Type B pancreatic cell (in vitro differentiated cells): ENCODE measurements at regions not wholly inside any gene's neighbourhood (a gene's known extent, or its start where the extent isn't known, plus 50 kb on each side); places are given as distances from the start of the nearest gene placed in this dataset.

Source experiments
- DNase-seq: peaks from one replicate; pipeline ENCODE4 v3.0.0; 2021; ENCODE audit warnings: mixed read lengths; ENCODE audit not compliant: unreplicated experiment; ENCODE audit errors: extremely low spot score
- H3K27ac Mint-ChIP-seq: 2 replicates; pipeline ENCODE4 v1.8.0; 2021; ENCODE audit warnings: mild to moderate bottlenecking, mixed read lengths
- H3K27me3 Mint-ChIP-seq: 2 replicates; pipeline ENCODE4 v1.8.0; 2021; ENCODE audit warnings: mixed read lengths
- H3K36me3 Mint-ChIP-seq: 2 replicates; pipeline ENCODE4 v1.8.0; 2021; ENCODE audit warnings: mixed read lengths
- H3K4me1 Mint-ChIP-seq: one replicate; pipeline ENCODE4 v1.8.0; 2021; ENCODE audit warnings: mixed read lengths; ENCODE audit not compliant: unreplicated experiment
- H3K4me3 Mint-ChIP-seq: 2 replicates; pipeline ENCODE4 v1.8.0; 2021; ENCODE audit warnings: mild to moderate bottlenecking, mixed read lengths
- H3K9me3 Mint-ChIP-seq: 2 replicates; pipeline ENCODE4 v1.8.0; 2021; ENCODE audit warnings: mixed read lengths
- TF ChIP-seq, protein P1 (sequence below): fragments of 200-600 bp; sonication (generic); conservative IDR thresholded peaks from 2 replicates; pipeline ENCODE4 v1.5.0; 2021; ENCODE audit warnings: antibody characterized with exemption, mild to moderate bottlenecking

DNA sequence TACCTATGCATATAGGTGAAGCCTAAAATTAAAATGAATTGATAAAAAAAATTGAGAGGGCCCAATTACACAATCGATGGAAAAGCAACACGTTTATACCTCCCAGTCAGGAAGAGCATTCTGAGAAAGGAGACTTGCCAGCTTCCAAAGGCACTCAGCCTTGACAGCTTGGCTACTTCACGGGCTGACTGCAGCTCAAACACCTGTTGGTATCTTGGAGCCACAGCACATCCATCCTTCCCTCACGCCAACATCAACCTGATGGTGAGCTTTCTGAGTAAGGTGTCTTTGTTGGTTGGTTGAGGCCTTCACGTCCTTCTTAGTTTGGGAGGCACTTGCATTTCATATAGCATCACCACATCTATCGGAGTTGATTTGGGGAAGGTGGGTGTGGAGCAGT, 598.9 kb upstream of the DIPK2B start:
- no peaks in the 10 kb centered on the region for H3K27me3 Mint-ChIP-seq
- peaks cover 8% of the 10 kb centered on the region for H3K4me1 Mint-ChIP-seq
- no peak overlapping the region for H3K27ac Mint-ChIP-seq
- peaks cover 4% of the 10 kb centered on the region for H3K9me3 Mint-ChIP-seq
- TF ChIP-seq, protein P1, sequence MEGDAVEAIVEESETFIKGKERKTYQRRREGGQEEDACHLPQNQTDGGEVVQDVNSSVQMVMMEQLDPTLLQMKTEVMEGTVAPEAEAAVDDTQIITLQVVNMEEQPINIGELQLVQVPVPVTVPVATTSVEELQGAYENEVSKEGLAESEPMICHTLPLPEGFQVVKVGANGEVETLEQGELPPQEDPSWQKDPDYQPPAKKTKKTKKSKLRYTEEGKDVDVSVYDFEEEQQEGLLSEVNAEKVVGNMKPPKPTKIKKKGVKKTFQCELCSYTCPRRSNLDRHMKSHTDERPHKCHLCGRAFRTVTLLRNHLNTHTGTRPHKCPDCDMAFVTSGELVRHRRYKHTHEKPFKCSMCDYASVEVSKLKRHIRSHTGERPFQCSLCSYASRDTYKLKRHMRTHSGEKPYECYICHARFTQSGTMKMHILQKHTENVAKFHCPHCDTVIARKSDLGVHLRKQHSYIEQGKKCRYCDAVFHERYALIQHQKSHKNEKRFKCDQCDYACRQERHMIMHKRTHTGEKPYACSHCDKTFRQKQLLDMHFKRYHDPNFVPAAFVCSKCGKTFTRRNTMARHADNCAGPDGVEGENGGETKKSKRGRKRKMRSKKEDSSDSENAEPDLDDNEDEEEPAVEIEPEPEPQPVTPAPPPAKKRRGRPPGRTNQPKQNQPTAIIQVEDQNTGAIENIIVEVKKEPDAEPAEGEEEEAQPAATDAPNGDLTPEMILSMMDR, result no peak
- no peak overlapping the region for H3K4me3 Mint-ChIP-seq
- DNase-seq, result no peak
- H3K36me3 Mint-ChIP-seq, result peaks cover 7% of the 10 kb centered on the region

- Mint-ChIP-seq H3K9me3 (peaks cover 3% of the 10 kb centered on the region), H3K27me3 (no peaks in the 10 kb centered on the region), H3K36me3 (peaks cover 21% of the 10 kb centered on the region), H3K4me3 (no peak overlapping the region), H3K27ac (no peak overlapping the region), H3K4me1 (peaks cover 8% of the 10 kb centered on the region)
- TF ChIP-seq, protein P1, result no peak
- no peak for DNase-seq
Observed at GRCh38 chrX:45795546-45795945, 594.9 kb upstream of the DIPK2B start.

DNA sequence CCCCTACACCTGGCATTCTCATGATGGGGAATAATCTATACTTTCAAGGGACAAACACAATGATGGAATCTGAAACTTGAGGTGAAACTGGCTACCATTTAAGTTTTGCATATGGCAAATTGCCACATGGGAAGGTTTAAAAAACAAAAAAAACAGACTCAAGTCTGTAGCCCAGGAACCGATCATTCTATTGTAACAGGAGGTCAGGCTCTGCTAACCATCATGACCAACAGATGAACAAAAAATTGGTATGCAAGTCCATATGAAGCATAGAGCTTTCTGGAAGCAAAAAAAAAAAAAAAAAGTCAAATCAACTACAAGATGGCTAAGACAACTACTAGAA, 594.3 kb upstream of the DIPK2B start:
- H3K4me3 Mint-ChIP-seq, result no peak overlapping the region
- H3K36me3 Mint-ChIP-seq, result peaks cover 21% of the 10 kb centered on the region
- no peaks in the 10 kb centered on the region for H3K27me3 Mint-ChIP-seq
- H3K27ac Mint-ChIP-seq, result no peak overlapping the region
- H3K4me1 Mint-ChIP-seq, result peaks cover 8% of the 10 kb centered on the region
- TF ChIP-seq, protein P1, result no peak
- H3K9me3 Mint-ChIP-seq, result peaks cover 3% of the 10 kb centered on the region
- no peak for DNase-seq

- peaks cover 8% of the 10 kb centered on the region for H3K4me1 Mint-ChIP-seq
- TF ChIP-seq, protein P1, result no peak
- H3K27me3 Mint-ChIP-seq, result no peaks in the 10 kb centered on the region
Observed at GRCh38 chrX:45794323-45794994, 593.8 kb upstream of the DIPK2B start.

DNA sequence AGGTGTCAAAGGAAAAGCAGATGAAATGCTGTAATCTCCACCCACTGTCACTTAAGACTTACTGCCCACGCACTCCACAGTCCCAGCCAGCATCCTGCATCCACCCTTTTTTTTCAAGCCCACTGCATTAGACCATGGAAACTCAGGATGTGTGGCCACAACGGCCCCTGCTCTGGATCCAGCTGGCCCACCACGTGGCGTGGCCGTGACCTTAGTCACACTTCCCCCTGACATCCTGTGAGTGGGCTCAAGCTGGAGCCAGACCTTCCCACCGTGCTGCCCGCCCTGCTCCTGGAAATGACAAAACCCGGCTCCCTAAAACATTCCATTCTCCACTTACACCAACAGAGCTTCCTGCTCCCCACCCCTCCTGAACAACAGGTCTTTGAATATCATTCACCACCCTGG, 588.3 kb upstream of the DIPK2B start:
- TF ChIP-seq, protein P1, result no peak
- Mint-ChIP-seq H3K27me3 (no peaks in the 10 kb centered on the region), H3K4me1 (no peaks in the 10 kb centered on the region), H3K9me3 (peaks cover 3% of the 10 kb centered on the region), H3K27ac (peak overlapping the region; percentile 60), H3K36me3 (peaks cover 22% of the 10 kb centered on the region), H3K4me3 (no peak overlapping the region)
- DNase-seq, result no peak

More at GRCh38 chrX:45794323-45794994, 593.8 kb upstream of the DIPK2B start:
- H3K4me3 Mint-ChIP-seq, result no peak overlapping the region
- peaks cover 21% of the 10 kb centered on the region for H3K36me3 Mint-ChIP-seq
- peaks cover 3% of the 10 kb centered on the region for H3K9me3 Mint-ChIP-seq
- no peak for DNase-seq
- no peak overlapping the region for H3K27ac Mint-ChIP-seq
